ENCODE measurements at regions not wholly inside any gene's neighbourhood (a gene's known extent, or its start where the extent isn't known, plus 50 kb on each side); places are given as distances from the start of the nearest gene placed in this dataset.
"Not testable (repeated sequence)": the region's sequence is repeated elsewhere in the genome, so short reads cannot be mapped to it uniquely, and the experiment has no call there.

- no peak for DNase-seq
Observed at GRCh38 chr7:46791188-46791587, 790.7 kb downstream of the TNS3 start.

GRCh38 chr7:46786995-46787394 is 794.9 kb downstream of the TNS3 start:
- DNase-seq = no peak

GRCh38 chr7:46786221-46786954 is 795.5 kb downstream of the TNS3 start:
- DNase-seq = no peak

DNA sequence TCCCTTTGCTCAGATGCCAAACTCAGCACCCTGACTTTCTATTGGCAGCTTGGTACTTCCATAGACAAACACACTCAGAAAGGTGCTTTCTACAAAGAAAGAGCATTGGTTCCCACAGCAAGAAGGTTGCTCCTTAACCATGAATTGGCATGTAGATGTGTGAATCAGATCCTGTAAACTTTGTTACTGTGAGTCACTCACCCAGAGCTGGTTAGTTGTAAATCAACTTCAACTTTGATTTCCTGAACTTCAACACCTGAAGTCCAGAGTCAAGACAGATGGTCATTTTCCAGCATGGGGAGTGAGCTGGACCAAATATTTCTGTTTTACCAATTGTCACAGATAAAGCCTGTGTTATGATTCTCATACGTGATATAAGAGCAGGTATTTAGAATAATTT is 797.2 kb downstream of the TNS3 start:
- peak in 1 of 2 experiments; percentile 54 for DNase-seq

DNA sequence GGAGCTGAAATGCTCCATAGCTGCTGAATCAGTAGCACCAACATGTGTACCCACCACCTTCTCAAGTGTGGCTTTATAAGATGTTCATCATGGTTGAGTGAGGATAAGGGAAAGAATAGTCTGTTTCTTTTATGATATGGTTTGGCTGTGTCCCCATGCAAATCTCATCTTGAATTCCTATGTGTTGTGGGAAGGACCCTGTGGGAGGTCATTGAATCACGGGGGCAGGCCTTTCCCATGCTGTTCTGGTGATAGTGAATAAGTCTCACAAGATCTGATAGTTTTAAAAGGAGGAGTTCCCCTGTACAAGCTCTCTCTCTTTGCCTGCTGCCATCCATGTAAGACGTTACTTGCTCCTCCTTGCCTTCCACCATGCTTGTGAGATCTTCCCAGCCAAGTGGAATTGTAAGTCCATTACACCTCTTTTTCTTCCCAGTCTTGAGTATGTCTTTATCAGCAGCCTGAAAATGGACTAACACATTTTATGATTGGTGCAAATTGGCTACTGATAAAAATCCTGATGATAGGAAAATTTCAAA is 799.9 kb downstream of the TNS3 start:
- no peak for DNase-seq

DNA sequence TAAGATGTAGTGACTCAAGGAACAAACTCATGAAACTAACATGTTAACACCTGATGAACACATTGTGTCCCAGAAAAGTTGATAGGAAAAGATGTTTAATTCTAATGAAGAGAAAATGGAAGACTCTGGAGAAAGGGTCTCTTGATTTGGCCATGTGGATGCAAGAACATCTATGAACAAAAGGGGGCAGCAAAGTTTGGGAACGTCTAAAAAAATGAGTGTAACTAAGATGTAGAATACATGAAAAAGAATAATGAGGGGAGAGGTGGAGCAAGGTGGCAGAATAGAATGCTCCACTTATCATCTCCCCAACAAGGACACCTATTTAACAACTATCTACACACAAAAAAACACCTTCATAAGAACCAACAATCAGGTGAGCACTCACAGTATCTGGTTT is 805.1 kb downstream of the TNS3 start:
- DNase-seq = peak in 1 of 2 experiments; percentile 2

- no peak for DNase-seq
Observed at GRCh38 chr7:46775776-46776175, 806.1 kb downstream of the TNS3 start.

GRCh38 chr7:46775020-46775419 is 806.9 kb downstream of the TNS3 start:
- no peak for DNase-seq

- no peak for DNase-seq
Observed at GRCh38 chr7:46774515-46774914, 807.4 kb downstream of the TNS3 start.

- DNase-seq = no peak
Observed at GRCh38 chr7:46772776-46773175, 809.1 kb downstream of the TNS3 start.

DNA sequence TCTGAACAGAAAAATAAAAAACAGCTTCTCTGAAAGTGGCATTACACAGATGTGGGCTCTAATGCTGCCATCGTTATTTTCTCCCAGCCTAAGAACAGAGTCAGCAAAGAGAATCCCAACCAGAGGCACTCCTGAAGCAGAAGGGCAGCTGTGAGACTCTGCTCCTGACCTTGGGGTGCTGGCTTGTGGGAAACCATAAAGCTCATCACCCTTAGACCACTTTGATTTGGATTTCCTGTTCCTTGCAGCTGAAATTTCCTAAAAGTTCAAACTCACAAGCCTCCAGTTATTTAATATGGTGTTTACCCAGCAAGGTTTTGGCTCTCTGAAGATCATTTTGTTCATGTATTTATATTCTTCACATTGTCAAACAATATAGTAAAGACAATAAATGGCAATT is 814.8 kb downstream of the TNS3 start:
- no peak for DNase-seq

DNA sequence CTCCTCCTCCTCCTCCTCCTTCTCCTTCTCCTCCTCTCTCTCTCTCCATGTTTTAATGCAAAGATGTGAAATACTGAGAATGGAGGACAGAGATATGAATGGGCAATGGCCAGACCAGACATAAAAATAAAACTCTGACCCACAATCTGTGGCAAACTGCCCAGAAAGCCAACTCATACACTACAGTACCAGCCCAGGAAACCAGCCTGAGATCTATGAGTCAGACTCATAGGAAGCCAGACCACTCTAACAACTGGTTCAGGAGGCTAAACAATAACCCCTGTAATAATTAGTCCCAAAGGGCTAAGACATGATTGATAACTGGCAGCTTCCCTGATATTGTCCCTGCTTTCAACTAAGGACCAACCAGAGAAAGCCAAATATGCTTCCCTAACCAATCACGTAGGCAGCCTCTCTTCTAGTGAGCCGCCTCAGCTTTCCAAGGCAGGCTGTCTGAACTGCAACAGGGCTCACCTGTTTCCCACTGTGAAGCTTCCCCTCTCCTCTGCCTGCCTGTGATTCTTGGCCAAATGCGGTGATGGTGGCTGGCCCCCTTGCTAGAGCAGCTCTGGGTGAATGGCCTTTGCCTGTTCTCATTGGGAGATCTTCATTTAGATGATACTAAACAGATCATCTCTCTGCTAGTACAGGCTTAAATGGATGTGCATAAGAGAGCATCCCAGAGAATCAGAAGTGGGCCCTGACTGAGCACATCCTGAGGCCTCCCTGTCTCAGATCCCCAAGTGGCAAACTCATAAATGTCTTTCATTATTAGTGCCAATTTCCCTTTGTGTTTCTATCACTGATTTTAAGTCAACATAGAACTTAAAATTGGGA is 817.6 kb downstream of the TNS3 start:
- DNase-seq = peak; percentile 69 to 92

- no peak for DNase-seq
Observed at GRCh38 chr7:46763344-46763743, 818.6 kb downstream of the TNS3 start.

- peak in 1 of 2 experiments; percentile 23 for DNase-seq
Observed at GRCh38 chr7:46759711-46760480, 822.0 kb downstream of the TNS3 start.

- no peak for DNase-seq
Observed at GRCh38 chr7:46756996-46757395, 824.9 kb downstream of the TNS3 start.

GRCh38 chr7:46756256-46756655 is 825.7 kb downstream of the TNS3 start:
- no peak for DNase-seq

DNA sequence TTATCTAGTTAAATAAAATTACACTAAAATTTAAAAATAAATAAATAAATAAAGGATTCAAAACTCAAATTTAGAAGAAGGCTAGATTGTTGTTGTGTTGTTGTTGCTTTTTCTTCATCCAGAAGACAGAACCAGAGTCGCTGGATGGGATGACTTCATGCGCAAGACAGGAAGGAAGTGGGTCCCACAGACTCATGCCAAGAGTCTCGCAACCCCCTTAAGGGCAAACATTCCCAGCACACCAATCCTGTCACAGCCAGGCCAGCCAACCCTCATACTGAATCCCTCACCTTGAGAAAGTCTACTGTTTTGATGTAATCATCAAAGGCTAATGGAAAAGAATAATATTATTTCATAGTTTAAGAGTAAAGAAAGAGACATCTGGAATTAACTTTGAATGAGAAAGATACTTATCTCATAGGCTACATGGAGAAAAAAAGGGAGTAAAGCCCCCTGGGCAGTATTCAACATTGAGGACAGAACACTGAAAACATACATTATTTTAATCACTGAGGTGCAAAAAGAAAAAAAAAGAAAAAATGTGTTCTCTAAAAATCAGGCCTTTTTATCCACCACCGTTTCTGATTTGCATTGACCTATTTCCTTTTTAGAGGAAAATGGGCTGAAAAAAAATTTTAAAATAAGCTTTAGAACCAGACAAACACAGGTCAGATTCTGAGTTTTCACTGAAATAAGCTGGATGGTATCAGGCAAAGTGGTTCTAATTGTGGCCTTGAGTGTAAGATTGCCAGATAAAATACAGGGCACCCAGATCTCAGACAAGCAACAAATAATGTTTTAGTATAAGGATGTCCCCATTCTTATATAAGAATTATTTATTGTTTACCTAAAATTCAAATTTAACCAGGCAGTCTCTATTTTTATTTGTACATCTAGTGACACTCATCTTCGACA is 826.5 kb downstream of the TNS3 start:
- no peak for DNase-seq

- no peak for DNase-seq
Observed at GRCh38 chr7:46754140-46754720, 827.7 kb downstream of the TNS3 start.

DNA sequence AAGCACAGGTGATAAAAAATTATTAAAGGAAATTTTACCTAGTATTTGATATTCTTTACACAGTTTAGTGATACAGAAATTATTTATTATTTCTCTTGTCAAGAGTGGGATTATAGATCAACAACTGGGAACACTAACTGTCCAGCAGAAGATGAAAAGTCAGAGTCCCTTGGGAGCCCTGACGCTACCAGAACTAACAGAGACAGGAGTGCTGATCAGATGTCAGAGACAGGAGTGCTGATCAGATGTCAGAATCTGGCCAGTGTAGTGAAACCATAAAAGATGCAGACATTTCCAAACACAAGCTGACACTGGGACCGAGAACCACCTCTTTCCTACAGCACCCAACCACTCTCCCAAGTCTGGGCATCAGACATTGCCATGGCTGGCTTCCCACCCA is 828.2 kb downstream of the TNS3 start:
- DNase-seq = no peak

- DNase-seq = no peak
Observed at GRCh38 chr7:46752881-46753366, 829.0 kb downstream of the TNS3 start.

GRCh38 chr7:46751927-46752723 is 829.8 kb downstream of the TNS3 start:
- DNase-seq = not testable (repeated sequence)

Data from SW 1271 (cell line).